Stimulated activated CD4-positive, alpha-beta T cell treated with anti-CD3 and anti-CD28 coated beads, Interleukin-12 subunit alpha, Interleukin-12 subunit beta, amount 100 ng/mL, for 24 hours (primary cell): ENCODE measurements at regions not wholly inside any gene's neighbourhood (a gene's known extent, or its start where the extent isn't known, plus 50 kb on each side); places are given as distances from the start of the nearest gene placed in this dataset.

Experiments
- DNase-seq, 2 experiments: peaks; one replicate each; pipeline ENCODE4 v3.0.0-alpha.2; 2020; ENCODE audit warnings: low read depth in 2 of 2

DNA sequence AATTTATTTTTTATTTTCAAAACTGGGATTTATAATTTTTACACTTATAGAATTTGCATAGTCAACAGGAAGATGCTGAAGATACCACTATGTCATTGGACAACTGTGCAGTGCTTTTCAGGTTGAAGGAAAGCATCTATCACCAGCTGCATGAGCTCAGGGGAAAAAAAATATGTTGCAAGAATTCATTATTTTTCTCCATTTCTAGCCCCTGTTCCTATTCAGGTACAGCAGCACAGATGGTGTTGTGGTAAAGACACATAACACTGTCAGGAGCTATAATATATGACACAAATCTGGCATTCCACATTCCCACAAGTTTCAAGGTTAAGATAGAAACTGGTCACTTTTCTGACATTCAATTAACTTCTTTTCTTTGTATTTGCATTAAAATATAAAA is 1088.6 kb downstream of the MAT2B start:
- no peak for DNase-seq

DNA sequence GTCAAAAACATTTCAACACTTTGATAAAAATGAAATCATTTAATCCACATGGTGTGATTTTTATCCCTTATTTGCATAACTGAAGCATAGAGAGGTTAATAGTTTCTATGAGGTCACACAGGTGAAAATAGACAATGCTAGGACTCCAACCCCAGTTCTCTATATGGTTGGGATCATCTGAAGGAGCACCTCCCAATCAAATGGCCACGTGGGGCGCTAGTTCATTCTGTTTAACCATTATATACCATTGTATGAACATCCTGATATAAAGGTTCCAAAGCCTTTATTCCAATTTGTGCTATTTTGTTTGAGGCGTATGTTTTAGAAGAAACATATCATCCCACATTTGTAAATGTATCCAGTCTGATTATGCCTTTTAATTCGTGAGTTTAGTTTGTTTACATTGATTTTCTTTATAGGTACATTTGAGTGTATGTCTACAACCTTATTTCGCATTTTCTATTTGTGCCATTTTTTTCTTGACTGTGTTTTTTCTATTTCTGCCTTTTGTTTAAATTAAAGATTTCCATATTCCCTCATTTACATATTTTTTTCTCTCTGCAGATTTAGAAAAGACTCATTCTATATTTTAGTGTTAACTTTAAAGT is 1092.0 kb downstream of the MAT2B start:
- DNase-seq, result no peak

DNA sequence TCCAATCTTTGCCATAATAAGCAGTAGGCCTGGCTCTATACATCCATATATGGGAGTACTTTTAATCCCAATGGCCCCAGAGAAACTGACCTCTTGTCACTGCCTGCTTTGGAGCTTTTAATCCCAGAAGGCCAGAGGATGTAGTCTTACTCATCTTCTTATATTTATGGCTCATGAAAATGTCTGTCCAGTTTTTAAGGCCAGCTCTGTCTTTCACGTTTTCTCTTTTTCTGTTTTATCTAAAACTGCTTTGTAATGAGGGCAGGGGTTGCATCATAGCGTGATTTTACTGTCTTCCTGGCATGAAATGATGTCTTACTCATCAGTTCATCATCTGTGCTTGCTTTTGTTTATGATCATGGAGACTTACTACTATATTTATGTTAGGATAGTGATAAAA is 1094.9 kb downstream of the MAT2B start:
- no peak for DNase-seq

DNA sequence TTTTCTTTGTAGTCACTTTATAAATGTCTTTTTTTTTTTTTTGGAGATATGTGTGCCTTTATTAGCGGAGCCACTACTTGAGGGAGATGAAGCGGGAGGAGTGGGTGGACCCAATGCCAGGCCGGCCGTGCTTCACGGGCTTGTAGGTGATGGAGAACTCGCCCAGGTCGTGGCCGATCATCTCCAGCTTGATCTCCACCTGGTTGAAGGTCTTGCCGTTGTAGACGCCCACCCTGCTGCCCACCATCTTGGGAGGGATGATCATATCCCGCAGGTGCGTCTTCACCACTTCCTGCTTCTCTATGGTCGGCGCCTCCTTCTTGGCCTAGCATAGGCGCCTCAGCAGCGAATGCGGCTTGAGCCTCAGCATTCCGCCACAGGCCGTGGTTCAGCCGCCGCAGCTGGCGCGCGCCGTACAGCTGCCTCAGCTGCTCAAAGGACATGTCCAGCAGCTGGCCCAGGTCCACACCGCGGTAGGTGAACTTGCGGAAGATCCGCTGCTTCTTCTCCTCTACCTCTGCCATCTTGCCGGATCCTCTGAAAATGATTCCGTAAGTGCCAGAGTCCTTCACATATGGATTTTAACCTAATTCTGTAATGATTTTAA is 1095.6 kb downstream of the MAT2B start:
- DNase-seq, result no peak

DNA sequence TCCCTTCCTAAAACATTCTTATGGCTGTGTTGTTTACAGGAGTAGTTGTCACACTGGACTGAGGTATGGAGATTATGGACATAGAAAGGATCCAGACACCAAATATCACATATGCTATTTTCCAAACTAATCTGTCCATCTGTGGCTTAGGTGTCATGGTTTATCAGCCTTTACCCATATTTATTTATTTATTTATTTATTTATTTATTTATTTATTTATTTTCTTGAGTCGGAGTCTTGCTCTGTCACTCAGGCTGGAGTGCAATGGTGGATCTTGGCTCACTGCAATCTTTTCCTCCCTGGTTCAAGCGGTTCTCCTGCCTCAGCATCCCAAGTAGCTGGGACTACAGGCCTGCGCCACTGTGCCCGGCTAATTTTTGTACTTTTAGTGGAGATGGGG is 1103.1 kb downstream of the MAT2B start:
- no peak for DNase-seq

DNA sequence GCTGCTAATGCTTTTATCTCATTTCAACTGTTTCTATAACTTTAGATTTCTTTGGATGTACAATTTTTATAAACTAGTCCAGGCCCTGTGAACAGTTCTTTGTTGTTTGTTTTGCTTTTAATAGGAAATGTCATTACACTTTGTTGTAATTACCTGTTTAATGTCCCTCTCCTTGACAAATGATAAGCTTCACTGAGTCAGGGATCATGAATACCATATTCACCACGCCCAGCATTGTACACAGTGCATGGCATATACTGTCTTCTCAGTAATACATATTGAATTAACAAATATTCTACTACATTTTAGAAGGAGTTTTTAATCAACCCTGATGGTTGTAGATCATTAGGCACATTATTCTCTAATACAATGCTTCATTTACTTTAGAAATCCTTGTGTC is 1105.0 kb downstream of the MAT2B start:
- DNase-seq, result no peak

DNA sequence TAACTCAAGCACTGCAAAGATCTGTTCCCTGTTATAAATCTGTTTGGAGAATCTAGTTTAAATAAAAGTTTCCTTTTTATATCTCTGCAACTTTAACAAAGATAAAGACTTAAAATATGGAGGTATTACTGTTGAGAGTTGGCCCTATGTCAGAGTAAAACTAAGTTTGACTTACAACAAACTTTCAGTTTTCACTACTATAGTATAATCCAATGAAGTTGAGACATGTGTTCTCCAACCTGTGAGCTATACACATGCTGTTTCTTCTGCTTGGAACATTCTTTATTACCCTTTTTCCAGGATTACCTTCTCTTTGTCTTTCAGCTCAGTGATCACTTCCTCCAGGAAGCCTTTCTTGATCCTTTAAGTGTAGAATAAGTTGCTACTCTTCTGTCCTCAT is 1109.3 kb downstream of the MAT2B start:
- DNase-seq, result no peak

DNA sequence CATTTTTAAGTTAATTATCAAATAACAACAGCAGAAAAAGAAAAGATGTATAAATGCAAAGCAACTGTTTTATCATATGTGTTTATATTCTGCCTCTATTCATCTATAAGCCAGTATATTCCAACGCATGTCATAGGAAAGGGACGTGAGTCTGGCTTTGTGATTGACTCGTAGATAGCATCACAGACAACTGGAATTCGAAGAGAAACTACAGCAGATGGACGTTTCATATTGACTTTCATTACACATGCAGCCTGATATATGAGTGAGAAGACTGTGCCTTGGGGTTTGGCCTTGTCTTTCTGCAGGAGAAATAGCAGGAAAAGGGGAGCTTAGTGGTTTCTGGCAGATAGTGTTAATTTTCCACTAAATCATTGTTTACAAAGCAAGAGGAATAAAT is 1111.9 kb downstream of the MAT2B start:
- DNase-seq, result no peak

DNA sequence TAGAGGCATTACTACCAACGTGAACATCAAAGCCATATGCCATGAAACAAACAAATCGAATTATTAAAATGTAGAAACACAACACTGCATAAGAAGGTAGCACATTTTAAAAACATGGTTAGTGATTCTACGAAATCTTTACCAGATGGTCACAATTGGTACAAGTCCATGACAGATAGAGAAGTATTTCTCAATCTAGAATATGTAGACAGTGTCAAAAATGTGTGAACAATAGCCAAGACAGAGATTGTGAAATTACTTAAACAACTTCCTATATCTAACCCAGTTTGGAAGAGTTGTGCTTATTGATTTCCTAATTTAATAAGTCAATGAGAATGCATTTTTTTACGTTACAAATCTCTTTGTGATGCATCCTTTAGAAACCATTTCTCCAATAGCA is 1121.6 kb downstream of the MAT2B start:
- no peak for DNase-seq

DNA sequence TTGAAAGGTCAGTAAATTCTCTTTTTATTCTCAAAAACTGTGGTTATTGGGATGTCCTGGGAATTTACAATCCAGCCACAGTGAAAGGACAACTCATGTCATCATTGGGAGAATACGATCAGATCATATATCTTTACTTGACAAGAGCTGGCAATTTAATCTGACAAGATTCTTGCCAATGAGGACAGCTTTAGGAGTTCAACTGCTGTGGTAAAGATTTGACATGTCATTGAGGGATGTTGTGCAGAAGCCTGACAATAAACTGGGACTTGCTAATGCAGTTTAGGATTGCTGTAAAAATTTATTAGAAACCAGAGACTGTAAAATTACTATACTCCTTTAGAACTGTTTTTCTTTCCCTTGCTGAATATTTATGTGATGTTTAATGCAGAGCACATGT is 1131.0 kb downstream of the MAT2B start:
- no peak for DNase-seq

DNA sequence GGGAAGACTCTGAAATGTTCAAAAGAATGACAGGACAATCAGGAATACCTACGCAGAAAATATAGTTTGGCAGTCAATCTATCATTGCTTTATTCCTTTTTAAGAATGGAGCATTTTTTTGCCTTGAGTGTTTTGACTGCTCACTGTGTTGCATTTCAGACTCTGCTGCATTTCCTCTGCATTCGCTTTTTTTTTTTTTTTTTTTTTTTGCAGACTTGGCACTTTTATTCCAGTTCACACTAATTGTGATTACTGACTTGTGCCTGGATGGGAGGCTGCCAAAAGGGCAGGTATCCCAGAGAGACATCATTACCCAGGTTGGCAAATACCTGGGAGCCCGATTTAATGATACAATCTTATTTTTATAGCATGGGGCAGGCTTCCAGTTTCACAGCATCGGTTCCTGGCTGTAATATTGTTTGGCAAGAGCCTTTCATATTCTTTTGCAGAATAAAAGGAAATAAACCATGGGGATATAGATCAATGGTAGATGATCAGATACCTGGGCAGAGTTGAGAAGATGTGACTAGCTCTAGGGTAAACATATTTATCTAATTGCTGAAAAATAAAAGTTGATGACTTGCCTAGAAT is 1132.6 kb downstream of the MAT2B start:
- DNase-seq, result no peak

DNA sequence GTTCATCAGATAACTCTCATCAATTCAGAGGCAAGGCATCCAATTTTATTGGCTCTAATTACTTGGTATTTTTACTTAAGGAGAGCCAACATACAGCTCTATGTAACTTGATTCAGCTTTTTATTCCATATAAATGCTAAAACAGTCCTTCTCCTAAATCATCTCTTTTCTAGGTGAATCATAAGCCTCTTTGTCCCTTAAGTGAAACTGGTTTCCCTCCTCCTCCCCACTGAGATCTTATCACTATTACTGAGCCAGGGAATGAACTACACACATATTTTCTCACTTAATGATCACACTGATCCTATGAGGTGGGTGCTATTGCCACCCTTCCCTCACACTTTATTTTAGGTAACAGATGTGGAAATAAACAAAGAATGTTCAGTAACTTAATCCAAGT is 1143.8 kb downstream of the MAT2B start:
- DNase-seq, result no peak

DNA sequence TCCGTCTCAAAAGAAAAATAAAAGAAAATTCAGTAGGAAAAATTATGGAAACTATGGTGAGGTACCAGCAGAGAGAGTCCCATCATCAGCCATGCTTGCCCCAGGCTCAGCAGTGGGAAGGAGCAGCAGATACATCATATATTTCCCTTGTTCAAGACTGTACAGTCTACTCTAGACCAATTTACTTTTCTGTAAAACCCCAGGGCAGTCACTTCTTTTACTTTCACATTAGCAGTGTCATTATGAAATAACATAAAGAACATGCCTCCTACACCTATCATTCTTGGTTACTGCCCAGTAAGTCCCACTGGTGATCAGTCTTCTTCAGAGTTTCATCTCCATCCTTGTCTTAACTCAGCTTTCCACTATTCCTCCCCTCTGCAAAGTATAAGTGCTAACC is 1145.0 kb downstream of the MAT2B start:
- DNase-seq, result no peak

DNA sequence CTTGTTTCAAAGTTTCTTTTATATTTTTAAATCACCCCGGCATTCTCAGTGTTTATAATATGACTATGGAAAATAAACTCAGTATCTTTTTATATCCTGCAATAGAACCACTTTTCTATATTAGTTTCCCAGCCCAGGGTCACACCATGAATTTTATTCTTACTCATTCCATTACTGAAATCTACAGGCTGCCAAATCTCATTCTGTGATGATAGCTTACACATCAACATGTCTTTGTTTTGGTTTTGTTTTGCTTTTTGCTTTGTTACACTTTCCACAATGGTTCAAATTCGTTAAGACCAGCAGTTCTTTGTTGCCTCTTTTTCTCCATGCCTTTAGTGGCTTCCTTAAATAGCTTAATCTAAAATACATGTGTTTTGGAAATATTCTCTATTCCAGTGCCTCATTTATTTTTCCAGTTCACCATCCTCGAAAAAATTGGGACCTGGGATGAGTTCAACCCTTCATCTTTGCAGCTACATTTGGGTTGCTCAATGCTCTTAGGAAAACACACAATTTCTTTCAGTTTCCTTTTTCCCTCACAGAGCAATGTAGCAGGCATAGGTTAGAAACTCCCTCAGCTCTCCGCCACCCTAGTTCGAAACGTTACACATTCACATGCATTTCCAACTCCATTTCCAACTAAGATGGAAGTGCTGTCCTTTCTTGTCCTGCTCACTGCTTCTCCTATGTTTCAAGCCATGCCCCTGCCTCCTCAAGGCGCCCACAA is 1146.3 kb downstream of the MAT2B start:
- no peak for DNase-seq

DNA sequence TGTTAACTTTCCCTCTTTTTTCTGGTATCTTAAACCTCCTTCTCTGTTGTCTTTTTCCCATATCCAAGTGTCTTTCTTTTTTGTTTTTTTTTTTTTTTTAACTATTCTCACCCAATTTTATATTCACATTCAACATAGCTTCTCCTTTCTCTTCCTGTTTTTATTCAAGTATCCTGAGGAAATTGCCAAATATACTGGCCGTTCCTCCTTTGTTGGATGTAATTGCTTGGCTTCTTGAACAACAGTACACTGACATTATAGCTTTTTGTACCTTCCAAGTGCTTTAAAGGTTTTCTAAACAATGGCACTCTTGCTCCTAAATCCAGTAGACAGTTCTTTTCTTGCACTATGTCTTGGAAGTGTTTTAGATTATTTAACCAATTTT is 1146.8 kb downstream of the MAT2B start:
- DNase-seq, result no peak

DNA sequence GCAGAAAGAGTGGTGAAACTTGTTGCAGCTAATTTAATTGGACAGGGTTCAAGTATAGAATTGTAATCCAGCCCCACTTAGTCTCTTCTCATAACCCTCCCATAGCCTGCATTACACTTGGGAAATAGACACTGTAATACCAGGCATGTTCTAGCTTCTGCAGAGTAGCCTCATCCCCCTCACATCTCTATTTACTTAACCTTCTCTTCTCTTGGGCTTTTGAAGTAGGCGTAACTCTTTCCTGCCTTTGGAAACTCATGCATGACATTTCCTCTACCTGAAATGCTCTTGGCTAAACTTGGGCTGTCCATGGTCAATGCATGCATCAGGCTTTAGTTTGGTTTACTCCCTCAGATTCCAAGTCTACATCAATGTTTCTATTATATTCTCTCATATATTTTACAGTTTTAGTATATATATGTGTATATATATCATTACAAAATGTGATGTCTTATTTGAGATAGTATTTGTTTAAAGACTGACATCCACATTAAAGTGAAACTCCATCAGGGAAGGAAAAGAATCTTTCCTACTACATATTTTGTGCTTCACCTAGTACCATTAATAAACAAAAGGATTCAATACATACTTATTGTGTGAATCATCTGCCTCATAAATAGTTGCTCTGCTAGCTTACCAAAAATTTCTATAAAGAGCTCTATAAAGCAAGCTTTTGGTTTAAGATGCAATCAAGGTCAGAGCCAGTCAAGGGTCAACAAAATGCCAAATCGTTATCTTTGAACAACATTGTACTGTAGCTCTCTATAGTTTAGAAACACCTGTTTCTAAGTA is 1158.0 kb downstream of the MAT2B start:
- no peak for DNase-seq

DNA sequence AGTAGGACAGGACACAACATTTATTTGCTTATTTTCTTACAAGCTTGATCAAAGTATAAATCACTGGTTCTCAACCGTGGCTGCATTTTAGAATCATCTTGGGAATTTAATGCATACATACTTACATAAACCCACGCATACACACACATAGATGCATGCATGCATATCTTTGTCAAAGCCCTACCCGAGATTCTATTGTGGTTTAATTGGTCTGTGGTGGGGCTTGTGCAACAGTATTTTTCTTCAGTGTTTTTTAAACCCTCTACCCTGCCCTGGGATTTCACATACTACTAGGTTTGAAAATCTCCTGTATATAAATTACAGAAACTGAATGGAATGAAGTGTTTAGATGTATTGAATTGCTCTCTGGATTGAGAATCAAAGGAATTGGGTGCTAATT is 1166.2 kb downstream of the MAT2B start:
- no peak for DNase-seq

DNA sequence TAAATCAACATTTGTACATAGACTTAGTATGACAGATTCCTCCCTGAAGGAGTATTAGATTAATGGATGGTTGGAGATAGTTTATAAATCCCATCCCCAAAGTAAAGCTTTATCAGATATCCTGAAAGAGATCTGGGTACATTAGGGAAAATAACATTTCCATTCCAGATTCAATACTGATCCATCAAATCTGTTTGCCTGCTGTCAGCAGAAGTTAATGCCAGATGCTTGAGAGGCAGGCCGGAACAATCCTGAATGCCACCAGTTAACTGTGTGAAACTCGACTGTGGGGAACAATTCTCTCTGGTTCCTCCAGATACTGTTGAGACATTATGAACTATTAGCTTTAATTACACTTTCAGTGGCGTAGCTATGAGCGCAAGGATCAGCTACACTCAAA is 1166.8 kb downstream of the MAT2B start:
- DNase-seq, result no peak

DNA sequence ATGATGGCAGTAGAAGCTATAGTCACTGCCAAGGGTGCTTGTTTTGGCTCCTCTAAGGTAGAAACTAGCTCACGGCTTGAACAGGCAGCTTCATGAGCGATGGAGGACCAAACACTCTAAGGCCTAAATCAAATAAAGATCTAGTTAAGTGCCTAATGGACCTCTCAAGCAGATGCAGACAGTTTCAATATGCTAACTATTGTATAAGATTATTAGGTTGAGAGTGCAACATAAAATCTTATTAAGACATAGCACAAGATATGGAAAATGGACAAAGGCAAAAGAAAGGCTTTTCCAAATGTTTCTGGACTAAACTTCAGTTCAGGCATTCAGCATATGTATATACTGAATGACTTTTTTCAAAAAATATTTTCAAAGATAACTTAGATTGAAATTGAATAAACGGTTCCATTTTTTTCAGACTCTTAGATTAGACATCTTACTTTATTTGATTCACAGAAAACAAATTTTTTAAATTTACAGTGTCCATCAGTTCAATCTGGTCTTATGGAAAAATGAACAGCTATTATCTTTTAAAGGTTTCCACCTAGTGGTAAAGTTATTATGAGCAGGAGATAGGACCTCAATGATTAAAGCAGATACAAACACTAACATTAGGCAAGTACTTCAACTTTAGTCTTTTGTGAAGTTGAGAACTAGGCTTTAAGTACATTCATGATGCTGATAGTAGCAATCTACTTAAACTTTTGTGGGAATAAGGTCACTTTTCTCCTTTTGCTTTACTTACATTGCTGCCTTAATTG is 1167.7 kb downstream of the MAT2B start:
- no peak for DNase-seq

DNA sequence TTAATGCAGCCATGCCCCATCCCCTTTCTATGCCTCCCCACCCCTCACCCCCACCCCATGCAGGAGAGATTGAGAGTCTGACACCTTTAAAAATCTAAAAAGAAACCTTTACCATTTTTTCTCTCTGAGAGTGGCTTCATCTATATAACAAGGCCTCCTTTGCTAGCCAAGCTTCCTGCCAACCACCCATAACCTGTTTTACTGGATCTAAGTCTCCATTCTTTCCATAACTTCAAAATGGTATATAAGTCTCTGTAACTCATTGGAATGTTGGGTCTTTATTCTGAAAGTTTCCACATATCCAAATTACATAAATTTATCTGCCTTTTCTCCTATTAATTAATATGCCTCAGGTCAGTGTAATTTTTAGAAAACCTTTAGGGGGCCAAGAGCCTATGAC is 1174.0 kb downstream of the MAT2B start:
- no peak for DNase-seq

DNA sequence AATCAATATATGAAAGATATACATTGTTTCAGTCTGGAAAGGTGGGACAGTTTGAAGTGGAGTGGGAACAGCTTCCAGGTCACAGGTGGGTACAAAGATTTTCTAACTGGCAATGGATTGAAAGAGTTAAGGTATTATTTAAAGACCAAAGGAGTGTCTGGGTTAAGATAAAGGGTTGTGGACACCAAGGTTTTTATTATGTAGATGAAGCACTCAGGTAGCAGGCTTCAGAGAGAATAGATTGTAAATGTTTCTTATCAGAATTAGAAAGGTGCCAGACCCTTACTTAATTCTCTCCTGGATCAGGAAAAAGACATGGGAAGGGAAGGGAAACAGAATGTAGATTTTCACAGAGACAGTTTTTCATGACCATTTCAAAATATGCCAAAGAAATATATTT is 1174.8 kb downstream of the MAT2B start:
- DNase-seq, result no peak
